ENCODE measurements at regions not wholly inside any gene's neighbourhood (a gene's known extent, or its start where the extent isn't known, plus 50 kb on each side); places are given as distances from the start of the nearest gene placed in this dataset.

DNA sequence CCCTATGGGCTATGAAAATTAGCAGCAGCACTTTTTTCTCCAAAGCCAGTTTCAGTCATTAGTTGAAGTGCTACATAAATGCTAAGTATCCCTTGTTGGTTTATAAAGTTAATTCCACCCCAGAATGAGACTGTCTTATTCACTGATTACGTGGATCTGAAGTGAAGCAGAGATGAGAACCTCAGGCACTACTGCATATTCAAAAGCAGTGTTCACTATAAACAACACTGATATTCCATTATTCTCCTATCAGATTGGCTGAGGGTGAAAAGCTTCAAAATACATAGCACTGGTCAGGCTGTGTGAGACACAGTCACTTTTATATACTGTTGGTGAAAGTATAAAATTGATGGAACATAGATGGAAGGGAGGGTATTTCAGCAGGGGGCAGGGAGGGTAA lies 395.7 kb upstream of the RARB start:
- no peak overlapping the region for H3K27ac ChIP-seq (ENCODE audit: low read length)
- no peak overlapping the region for H3K4me3 ChIP-seq (ENCODE audit: low read length)
- WGBS = 87% methylated on average over 1 of the region's 1 CpG
- H3K4me1 ChIP-seq (ENCODE audit: control insufficient read depth, insufficient read depth, low read length) = no peaks in the 10 kb centered on the region
- no peaks in the 10 kb centered on the region for H3K27me3 ChIP-seq (ENCODE audit: control insufficient read depth, insufficient read depth)
- ATAC-seq (no peak), DNase-seq (no peak)
- intact Hi-C loops (cut with DNase I) = loop anchor here in 3 of 4 donors (5.0 to 10.0 kb wide), 4 partner anchors 392 to 562 kb away; partner anchors contain the start of gene RARB (in 1 of the 3)
- no peaks in the 10 kb centered on the region for H3K9me3 ChIP-seq (ENCODE audit: control insufficient read depth, low read length)

DNA sequence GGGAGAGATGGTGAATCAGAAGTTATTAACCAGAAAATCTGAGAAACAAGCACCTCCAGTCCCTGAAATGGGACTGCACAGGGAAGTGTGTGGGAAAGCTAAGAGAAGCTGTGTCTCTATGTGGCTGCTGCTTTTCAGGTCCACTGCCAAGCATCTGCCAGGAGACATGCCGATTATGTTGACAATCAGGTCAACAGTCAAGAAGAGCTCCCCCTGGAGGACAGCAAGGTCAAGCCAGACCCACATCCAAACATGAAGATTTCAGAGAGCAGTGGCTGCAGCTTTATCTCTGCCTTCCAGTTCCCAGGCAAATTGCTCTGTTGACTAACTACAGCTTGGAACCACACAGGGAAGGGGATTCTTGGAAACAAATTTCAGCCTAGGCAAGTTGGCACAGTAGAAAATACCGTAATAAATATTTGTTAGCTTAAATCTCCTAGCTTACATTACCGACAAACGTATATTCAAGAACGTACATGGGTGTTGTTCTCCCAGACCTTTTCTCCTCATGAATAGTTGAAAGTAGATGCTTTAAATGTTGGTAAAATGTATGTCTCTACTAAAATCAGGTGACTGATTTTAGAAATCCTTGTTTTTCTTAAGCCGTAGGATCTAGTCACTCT lies 394.5 kb upstream of the RARB start:
- DNase-seq (peak; percentile 46 to 71 (median 69)), ATAC-seq (peak; percentile 70 to 78)
- H3K27me3 ChIP-seq (ENCODE audit: control insufficient read depth, insufficient read depth) = no peaks in the 10 kb centered on the region
- intact Hi-C loops (cut with DNase I) = loop anchor here in 3 of 4 donors (5.0 to 10.0 kb wide), 4 partner anchors 391 to 561 kb away; partner anchors contain the start of gene RARB (in 1 of the 3)
- no peak overlapping the region for H3K4me3 ChIP-seq (ENCODE audit: low read length)
- 67% methylated on average over 6 of the region's 6 CpGs for WGBS
- no peaks in the 10 kb centered on the region for H3K9me3 ChIP-seq (ENCODE audit: control insufficient read depth, low read length)
- H3K27ac ChIP-seq (ENCODE audit: low read length) = no peak overlapping the region
- H3K4me1 ChIP-seq (ENCODE audit: control insufficient read depth, insufficient read depth, low read length) = no peaks in the 10 kb centered on the region

DNA sequence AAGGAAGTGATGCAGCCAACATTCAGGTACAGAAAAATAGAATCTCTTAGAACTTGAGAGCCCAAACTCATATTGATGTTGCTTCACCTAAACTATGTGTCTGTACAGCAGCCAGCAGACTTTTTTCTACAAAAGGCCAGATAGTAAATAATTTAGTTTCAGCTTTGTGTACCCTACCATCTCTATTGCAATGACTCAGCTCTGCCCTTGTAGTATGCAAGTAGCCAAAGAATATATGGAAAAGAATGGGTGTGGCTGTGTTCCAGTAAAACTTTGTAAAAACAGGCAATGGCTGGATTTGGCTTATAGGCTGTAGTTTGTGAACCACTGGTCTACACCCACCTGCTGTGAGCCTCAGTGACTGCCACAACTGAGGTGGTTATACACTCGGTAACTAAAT lies 392.5 kb upstream of the RARB start:
- intact Hi-C loops (cut with DNase I) = loop anchor here in 3 of 4 donors (10.0 kb wide), 3 partner anchors 389 to 559 kb away; partner anchors contain the start of gene RARB (in 1 of the 3)
- no peak for DNase-seq
- WGBS = 98% methylated on average over 1 of the region's 1 CpG
- peak in 1 of 2 donors; percentile 26 for ATAC-seq
- Histone ChIP-seq H3K9me3 (ENCODE audit: control insufficient read depth, low read length) (no peaks in the 10 kb centered on the region), H3K4me3 (ENCODE audit: low read length) (no peak overlapping the region), H3K27ac (ENCODE audit: low read length) (no peak overlapping the region), H3K4me1 (ENCODE audit: control insufficient read depth, insufficient read depth, low read length) (no peaks in the 10 kb centered on the region), H3K27me3 (ENCODE audit: control insufficient read depth, insufficient read depth) (no peaks in the 10 kb centered on the region)

DNA sequence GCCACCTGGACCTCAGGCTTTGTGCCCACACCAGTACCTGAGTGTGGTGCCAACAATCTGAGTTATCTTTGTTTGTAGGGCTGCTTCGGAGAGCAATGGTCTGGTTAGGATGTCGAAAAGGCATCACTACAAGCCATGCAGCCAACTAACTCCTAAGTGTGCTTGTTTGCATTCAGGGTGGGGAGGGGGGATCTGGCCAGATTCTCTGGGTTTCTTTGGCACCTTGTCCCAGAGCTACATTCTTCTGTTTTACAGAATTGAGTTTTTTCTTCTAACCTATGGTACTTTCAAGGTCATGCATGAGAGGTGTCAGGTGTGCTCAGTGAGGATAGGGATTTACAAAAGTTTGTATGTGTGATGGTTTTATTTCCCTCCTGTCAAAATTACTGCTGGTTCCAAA lies 391.4 kb upstream of the RARB start:
- intact Hi-C loops (cut with DNase I) = loop anchor here in 3 of 4 donors (10.0 kb wide), 3 partner anchors 388 to 558 kb away; partner anchors contain the start of gene RARB (in 1 of the 3)
- Histone ChIP-seq H3K4me1 (ENCODE audit: control insufficient read depth, insufficient read depth, low read length) (no peaks in the 10 kb centered on the region), H3K27ac (ENCODE audit: low read length) (no peak overlapping the region), H3K4me3 (ENCODE audit: low read length) (no peak overlapping the region), H3K27me3 (ENCODE audit: control insufficient read depth, insufficient read depth) (no peaks in the 10 kb centered on the region), H3K9me3 (ENCODE audit: control insufficient read depth, low read length) (no peaks in the 10 kb centered on the region)
- DNase-seq (no peak), ATAC-seq (no peak)
- WGBS = 25% methylated on average over 2 of the region's 2 CpGs

DNA sequence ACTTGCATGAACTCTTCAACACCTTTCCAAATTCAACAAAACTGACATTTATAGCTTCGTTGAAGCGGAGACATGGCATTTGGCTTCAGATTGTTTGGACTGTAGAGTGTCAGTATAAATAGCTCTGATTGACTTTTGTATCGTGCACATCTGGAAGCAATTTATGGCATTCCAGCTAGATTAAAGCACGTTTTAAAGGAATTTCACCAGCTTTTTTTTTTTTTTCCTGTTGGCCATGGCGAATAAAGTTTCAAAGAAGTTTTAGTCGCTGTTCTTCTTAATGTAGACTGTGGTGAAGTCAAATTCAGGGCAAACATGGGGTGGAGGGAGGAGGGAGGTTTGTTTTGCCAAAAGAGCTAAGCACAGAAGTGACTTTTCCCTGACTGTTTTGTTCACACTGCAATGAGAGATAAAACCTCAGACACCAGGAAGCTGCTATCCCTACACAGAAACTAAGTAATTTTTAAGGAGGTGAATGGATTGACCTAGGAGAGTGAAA lies 391.0 kb upstream of the RARB start:
- H3K4me3 ChIP-seq (ENCODE audit: low read length) = no peak overlapping the region
- intact Hi-C loops (cut with DNase I) = loop anchor here in 3 of 4 donors (10.0 kb wide), 3 partner anchors 388 to 558 kb away; partner anchors contain the start of gene RARB (in 1 of the 3)
- ATAC-seq (peak; percentile 75 to 77), DNase-seq (no peak)
- H3K27me3 ChIP-seq (ENCODE audit: control insufficient read depth, insufficient read depth) = no peaks in the 10 kb centered on the region
- H3K4me1 ChIP-seq (ENCODE audit: control insufficient read depth, insufficient read depth, low read length) = no peaks in the 10 kb centered on the region
- H3K9me3 ChIP-seq (ENCODE audit: control insufficient read depth, low read length) = no peaks in the 10 kb centered on the region
- H3K27ac ChIP-seq (ENCODE audit: low read length) = no peak overlapping the region
- 16% methylated on average over 6 of the region's 6 CpGs for WGBS

DNA sequence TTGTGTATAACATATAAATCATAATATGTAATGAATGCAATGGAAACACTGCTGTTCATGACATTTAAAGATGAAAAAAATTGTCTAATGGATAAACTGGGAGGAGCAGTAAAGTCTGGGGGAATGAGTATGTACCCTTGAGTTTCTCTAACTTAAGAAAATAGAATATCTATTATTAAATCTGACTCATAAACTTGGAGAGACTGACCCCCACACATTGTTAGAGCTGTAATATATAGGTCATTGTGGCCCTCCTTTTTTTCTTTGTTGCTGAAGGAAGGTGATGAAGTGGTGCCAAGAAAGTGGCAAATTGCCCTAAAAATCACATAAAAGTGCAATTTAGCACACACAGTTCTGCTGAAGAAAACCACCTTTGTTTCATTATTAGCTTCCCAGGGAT lies 389.8 kb upstream of the RARB start:
- ATAC-seq = no peak
- no peak overlapping the region for H3K27ac ChIP-seq (ENCODE audit: low read length)
- no peak overlapping the region for H3K4me3 ChIP-seq (ENCODE audit: low read length)
- intact Hi-C loops (cut with DNase I) = loop anchor here in 3 of 4 donors (10.0 kb wide), 3 partner anchors 387 to 557 kb away; partner anchors contain the start of gene RARB (in 1 of the 3)
- no peaks in the 10 kb centered on the region for H3K4me1 ChIP-seq (ENCODE audit: control insufficient read depth, insufficient read depth, low read length)
- H3K9me3 ChIP-seq (ENCODE audit: control insufficient read depth, low read length) = no peaks in the 10 kb centered on the region
- H3K27me3 ChIP-seq (ENCODE audit: control insufficient read depth, insufficient read depth) = no peaks in the 10 kb centered on the region
- no peak for DNase-seq

DNA sequence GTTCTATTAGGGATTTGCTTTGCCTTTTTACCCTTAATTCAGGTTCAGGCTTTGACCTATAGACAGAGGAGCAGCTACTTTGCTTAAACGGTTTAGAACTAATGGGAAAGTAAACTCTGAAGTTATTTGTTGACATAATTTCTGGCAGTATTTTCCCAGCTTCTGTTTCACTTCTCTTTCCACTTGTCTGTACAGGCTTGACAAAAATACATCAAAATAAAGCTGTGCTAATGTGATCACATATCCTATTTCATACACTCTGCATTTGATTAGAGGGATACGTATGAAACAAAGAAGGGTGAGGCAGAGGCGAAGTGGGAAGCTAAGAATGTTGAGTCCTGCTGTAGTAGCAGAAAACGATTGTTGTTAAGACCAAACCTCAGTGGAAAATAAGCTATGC lies 389.1 kb upstream of the RARB start:
- Histone ChIP-seq H3K9me3 (ENCODE audit: control insufficient read depth, low read length) (no peaks in the 10 kb centered on the region), H3K27me3 (ENCODE audit: control insufficient read depth, insufficient read depth) (no peaks in the 10 kb centered on the region), H3K27ac (ENCODE audit: low read length) (no peak overlapping the region), H3K4me1 (ENCODE audit: control insufficient read depth, insufficient read depth, low read length) (no peaks in the 10 kb centered on the region), H3K4me3 (ENCODE audit: low read length) (no peak overlapping the region)
- intact Hi-C loops (cut with DNase I) = loop anchor here in 3 of 4 donors (10.0 kb wide), 3 partner anchors 386 to 556 kb away; partner anchors contain the start of gene RARB (in 1 of the 3)
- no peak for ATAC-seq
- 38% methylated on average over 4 of the region's 4 CpGs for WGBS
- no peak for DNase-seq

DNA sequence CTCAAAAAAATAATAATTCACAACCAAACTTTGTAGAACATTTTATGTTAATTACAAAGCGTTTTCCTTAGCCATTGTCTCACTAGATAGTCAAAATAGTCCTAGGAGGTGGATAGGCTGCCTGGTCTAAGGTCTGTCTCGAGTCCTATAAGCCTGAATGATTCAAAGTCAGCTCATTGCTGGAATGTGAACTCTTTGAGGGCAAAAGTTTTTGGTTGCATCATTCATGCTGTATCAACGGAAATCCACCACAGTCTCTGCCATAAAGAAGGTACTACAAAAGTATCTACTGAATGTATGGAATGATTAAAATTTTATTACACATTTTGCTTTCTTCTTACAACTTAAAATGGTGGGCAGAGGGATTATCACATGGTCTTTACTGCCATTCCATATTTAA lies 387.3 kb upstream of the RARB start:
- Histone ChIP-seq H3K9me3 (ENCODE audit: control insufficient read depth, low read length) (no peaks in the 10 kb centered on the region), H3K27ac (ENCODE audit: low read length) (no peak overlapping the region), H3K4me3 (ENCODE audit: low read length) (no peak overlapping the region), H3K4me1 (ENCODE audit: control insufficient read depth, insufficient read depth, low read length) (peaks cover 5% of the 10 kb centered on the region), H3K27me3 (ENCODE audit: control insufficient read depth, insufficient read depth) (no peaks in the 10 kb centered on the region)
- DNase-seq (no peak), ATAC-seq (no peak)
- WGBS = 94% methylated on average over 3 of the region's 3 CpGs
- intact Hi-C loops (cut with DNase I) = no loop called here

DNA sequence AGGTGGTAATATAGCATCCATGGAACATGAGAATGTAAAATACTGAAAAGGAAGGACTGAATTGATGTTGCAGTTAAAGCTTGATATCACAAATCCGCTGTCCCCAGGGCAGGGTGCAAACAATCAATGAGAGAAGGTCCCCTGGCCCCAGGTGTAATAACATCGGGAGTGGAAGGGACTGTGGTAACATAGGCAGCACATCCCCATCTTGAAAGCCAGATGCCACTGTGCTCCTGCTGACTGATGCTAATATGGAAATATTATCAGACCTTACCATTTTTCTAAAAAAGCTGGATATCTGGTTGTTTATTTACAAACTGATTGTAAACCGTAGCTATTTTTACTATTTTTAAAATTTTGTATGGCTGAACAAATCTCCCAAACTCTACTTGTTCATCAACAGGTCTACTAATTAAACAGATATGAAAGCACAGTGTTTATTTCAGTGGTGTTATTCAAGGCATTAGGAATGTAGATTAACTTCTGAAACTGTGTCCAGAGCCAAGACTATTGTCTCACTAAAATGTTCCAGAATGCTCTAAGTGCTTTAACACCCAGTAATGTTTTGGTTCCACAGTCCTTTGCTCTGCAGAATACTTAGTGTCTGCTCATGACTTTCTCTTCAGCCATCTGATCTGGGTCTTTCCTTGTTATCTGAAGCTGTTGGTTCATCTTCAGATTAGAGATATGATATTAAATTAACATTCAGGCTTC lies 386.0 kb upstream of the RARB start:
- Histone ChIP-seq H3K27me3 (ENCODE audit: control insufficient read depth, insufficient read depth) (no peaks in the 10 kb centered on the region), H3K4me1 (ENCODE audit: control insufficient read depth, insufficient read depth, low read length) (peaks cover 7% of the 10 kb centered on the region), H3K9me3 (ENCODE audit: control insufficient read depth, low read length) (no peaks in the 10 kb centered on the region), H3K27ac (ENCODE audit: low read length) (no peak overlapping the region), H3K4me3 (ENCODE audit: low read length) (no peak overlapping the region)
- 66% methylated on average over 3 of the region's 3 CpGs for WGBS
- ATAC-seq (peak; percentile 50 to 76), DNase-seq (no peak)
- intact Hi-C loops (cut with DNase I) = no loop called here

DNA sequence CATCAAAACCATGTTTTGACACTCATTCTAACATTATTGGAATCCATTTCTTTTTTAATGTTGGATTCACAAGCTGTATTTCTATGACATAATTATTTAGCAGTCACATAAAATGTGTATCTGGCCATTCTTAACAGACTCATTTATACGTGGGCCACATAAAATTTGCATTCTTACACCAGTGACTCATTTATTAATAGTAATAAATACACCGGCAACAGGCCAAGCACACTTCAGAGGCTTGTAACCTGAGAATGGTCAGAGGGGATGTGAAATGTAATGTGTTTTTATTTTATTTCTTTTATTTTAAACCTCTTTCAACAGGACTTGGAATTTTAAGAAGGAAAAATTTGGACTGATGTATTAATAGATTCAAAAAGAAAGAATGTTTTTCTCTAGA lies 384.9 kb upstream of the RARB start:
- intact Hi-C loops (cut with DNase I) = no loop called here
- Histone ChIP-seq H3K4me1 (ENCODE audit: control insufficient read depth, insufficient read depth, low read length) (peaks cover 7% of the 10 kb centered on the region), H3K27ac (ENCODE audit: low read length) (no peak overlapping the region), H3K9me3 (ENCODE audit: control insufficient read depth, low read length) (no peaks in the 10 kb centered on the region), H3K4me3 (ENCODE audit: low read length) (no peak overlapping the region), H3K27me3 (ENCODE audit: control insufficient read depth, insufficient read depth) (no peaks in the 10 kb centered on the region)
- no peak for DNase-seq
- ATAC-seq = no peak
- 64% methylated on average over 2 of the region's 2 CpGs for WGBS

DNA sequence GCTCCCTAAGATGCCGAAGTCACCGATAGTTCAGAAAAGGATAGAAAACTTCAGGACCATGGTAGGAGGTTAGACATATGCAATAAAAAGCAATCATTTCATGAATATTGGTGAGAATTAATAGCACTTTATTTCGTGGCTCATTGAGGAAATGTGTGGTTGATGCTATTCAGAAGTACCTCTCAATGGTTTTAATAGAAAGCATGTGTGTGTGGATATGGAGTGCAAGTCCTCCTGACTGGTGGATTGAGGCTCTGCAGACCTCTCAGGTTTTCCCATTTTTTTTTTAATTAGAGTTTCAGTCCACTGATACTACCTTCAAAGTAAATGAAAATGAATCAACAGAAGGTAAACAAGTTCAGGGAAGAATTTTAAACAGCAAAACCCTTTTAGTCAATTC lies 384.3 kb upstream of the RARB start:
- no peak overlapping the region for H3K27ac ChIP-seq (ENCODE audit: low read length)
- no peaks in the 10 kb centered on the region for H3K27me3 ChIP-seq (ENCODE audit: control insufficient read depth, insufficient read depth)
- DNase-seq = no peak
- no peaks in the 10 kb centered on the region for H3K9me3 ChIP-seq (ENCODE audit: control insufficient read depth, low read length)
- no peak for ATAC-seq
- intact Hi-C loops (cut with DNase I) = no loop called here
- H3K4me1 ChIP-seq (ENCODE audit: control insufficient read depth, insufficient read depth, low read length) = peaks cover 7% of the 10 kb centered on the region
- no peak overlapping the region for H3K4me3 ChIP-seq (ENCODE audit: low read length)
- WGBS = 77% methylated on average over 3 of the region's 3 CpGs

All from right cardiac atrium (tissue), 5 donors.